ENCODE measurements at regions not wholly inside any gene's neighbourhood (a gene's known extent, or its start where the extent isn't known, plus 50 kb on each side); places are given as distances from the start of the nearest gene placed in this dataset.

DNA sequence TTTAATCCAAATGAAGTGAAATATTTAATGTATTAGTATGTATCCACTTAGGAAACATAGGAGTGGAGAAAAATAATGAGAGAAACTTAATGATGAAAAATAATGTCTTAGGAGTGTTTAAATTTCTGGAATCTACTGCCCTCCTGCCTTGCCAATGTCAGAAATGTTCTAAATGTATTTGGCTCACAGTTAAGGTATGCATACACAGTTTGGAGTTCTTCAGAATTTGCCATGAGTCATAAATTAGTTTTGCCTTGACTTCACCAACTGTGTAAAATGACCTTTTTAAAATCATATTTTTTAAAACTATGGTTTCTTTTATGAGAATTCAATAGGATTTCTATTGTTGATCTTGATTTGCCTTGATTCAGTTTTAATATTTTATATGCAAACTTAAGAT lies 191.7 kb upstream of the HSF2 start:
- Mint-ChIP-seq H3K27me3 (ENCODE audit: low read depth) (peaks cover 9% of the 10 kb centered on the region), H3K4me3 (ENCODE audit: unreplicated experiment) (no peak overlapping the region), H3K9me3 (ENCODE audit: low read depth) (peaks cover 15% of the 10 kb centered on the region), H3K36me3 (ENCODE audit: low read depth) (no peaks in the 10 kb centered on the region), H3K27ac (ENCODE audit: unreplicated experiment) (no peak overlapping the region), H3K4me1 (ENCODE audit: low read depth) (peaks cover 19% of the 10 kb centered on the region)
- TF ChIP-seq, protein P1, sequence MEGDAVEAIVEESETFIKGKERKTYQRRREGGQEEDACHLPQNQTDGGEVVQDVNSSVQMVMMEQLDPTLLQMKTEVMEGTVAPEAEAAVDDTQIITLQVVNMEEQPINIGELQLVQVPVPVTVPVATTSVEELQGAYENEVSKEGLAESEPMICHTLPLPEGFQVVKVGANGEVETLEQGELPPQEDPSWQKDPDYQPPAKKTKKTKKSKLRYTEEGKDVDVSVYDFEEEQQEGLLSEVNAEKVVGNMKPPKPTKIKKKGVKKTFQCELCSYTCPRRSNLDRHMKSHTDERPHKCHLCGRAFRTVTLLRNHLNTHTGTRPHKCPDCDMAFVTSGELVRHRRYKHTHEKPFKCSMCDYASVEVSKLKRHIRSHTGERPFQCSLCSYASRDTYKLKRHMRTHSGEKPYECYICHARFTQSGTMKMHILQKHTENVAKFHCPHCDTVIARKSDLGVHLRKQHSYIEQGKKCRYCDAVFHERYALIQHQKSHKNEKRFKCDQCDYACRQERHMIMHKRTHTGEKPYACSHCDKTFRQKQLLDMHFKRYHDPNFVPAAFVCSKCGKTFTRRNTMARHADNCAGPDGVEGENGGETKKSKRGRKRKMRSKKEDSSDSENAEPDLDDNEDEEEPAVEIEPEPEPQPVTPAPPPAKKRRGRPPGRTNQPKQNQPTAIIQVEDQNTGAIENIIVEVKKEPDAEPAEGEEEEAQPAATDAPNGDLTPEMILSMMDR (IDR thresholded peaks at IDR 0.05) = no peak
- DNase-seq (ENCODE audit: low spot score) = no peak

DNA sequence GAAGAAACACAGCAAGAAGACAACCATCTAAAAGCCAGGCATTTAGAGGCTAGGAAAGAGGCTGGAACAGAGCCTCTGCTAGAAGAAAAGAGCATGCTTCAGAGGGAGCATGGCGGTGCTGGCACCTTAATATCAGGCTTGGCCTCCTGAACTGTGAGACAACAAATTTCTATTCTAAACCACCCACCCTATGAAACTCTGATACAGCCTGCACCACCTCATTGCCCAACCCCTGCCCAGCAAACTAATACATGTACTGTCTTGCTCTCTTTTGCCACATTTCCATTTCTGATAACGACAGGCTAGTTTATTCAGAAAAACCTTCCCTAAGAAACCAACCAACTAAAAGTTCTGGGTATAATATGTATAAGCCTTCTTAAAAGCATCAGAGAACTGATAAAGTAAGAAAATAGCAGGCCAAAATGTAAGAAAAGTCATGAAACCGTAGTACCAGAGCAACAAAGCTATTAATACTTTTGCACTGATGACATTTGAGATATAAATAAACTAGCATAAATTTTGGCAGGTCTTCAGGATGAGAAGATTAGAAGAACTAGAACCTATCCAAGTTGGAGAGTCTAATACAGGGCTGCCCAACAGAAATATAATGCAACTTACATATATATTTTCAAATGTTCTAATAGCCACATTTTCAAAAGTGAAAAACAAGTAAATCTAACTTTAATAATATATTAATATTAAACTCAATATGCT lies 184.7 kb upstream of the HSF2 start:
- H3K27me3 Mint-ChIP-seq (ENCODE audit: low read depth) = peaks cover 16% of the 10 kb centered on the region
- TF ChIP-seq, protein P1 (IDR thresholded peaks at IDR 0.05) = no peak
- H3K4me1 Mint-ChIP-seq (ENCODE audit: low read depth) = peaks cover 16% of the 10 kb centered on the region
- no peak overlapping the region for H3K4me3 Mint-ChIP-seq (ENCODE audit: unreplicated experiment)
- H3K9me3 Mint-ChIP-seq (ENCODE audit: low read depth) = no peaks in the 10 kb centered on the region
- H3K36me3 Mint-ChIP-seq (ENCODE audit: low read depth) = no peaks in the 10 kb centered on the region
- DNase-seq (ENCODE audit: low spot score) = no peak
- H3K27ac Mint-ChIP-seq (ENCODE audit: unreplicated experiment) = no peak overlapping the region

DNA sequence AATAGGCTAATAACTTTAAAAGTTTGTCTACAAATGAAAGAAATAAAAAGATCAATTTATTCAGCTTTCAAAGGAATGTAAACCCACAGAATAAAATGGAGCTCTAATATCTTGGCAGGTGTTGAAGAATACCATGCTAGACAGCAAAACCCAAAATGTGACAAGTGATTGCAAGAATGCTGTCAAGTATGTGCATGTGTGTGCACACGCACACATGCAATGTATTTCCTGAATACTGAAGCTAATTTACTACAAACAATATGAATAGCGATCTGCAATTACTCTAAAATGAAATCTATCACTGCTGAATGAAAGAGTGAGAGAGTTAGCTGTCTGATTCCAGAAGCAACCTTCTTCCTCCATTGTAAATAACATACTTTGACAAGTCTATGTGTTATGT lies 179.2 kb upstream of the HSF2 start:
- no peaks in the 10 kb centered on the region for H3K9me3 Mint-ChIP-seq (ENCODE audit: low read depth)
- H3K4me3 Mint-ChIP-seq (ENCODE audit: unreplicated experiment) = no peak overlapping the region
- peaks cover 40% of the 10 kb centered on the region for H3K27me3 Mint-ChIP-seq (ENCODE audit: low read depth)
- no peak for DNase-seq (ENCODE audit: low spot score)
- peaks cover 7% of the 10 kb centered on the region for H3K4me1 Mint-ChIP-seq (ENCODE audit: low read depth)
- H3K27ac Mint-ChIP-seq (ENCODE audit: unreplicated experiment) = no peak overlapping the region
- TF ChIP-seq, protein P1 (IDR thresholded peaks at IDR 0.05) = no peak
- no peaks in the 10 kb centered on the region for H3K36me3 Mint-ChIP-seq (ENCODE audit: low read depth)

DNA sequence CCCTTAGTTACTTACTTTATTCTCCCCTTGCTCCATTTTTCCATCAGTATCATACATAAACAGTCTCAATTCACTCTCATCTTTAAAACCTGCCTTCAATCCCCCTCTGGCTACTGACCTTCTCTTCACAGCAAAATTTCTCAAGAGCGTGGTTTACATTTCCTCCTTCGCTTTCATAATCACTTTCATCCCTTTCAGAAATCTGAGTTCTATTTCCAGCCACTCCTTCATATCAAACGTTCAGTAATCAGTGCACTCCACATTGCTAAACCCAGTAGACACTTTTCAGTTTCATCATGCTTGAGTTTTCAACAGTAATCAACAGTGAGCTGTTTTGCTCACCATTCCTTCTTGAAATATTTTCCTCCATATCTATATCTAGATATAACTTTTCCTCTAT lies 176.7 kb upstream of the HSF2 start:
- no peak overlapping the region for H3K4me3 Mint-ChIP-seq (ENCODE audit: unreplicated experiment)
- no peaks in the 10 kb centered on the region for H3K4me1 Mint-ChIP-seq (ENCODE audit: low read depth)
- DNase-seq (ENCODE audit: low spot score) = no peak
- no peak overlapping the region for H3K27ac Mint-ChIP-seq (ENCODE audit: unreplicated experiment)
- H3K9me3 Mint-ChIP-seq (ENCODE audit: low read depth) = no peaks in the 10 kb centered on the region
- TF ChIP-seq, protein P1 (IDR thresholded peaks at IDR 0.05) = no peak
- no peaks in the 10 kb centered on the region for H3K36me3 Mint-ChIP-seq (ENCODE audit: low read depth)
- H3K27me3 Mint-ChIP-seq (ENCODE audit: low read depth) = peaks cover 41% of the 10 kb centered on the region

DNA sequence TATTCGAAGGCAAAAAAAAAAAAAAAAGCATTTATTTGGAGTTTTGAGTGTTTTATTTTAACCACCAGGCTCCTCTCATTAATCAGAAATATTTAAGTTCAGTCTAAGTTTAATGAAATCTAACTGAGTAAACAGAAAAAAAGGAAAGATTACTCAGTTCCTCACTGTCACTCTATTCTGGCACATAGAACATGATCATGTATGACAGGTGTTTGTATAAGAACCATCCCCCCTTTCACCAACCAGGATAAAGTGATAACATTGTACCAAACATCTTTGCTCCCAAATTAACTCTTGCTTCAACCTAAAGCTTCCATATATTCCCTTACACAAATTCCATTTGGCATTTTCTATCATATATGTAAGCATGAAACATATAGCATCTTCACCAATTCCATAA lies 176.2 kb upstream of the HSF2 start:
- Mint-ChIP-seq H3K4me3 (ENCODE audit: unreplicated experiment) (no peak overlapping the region), H3K36me3 (ENCODE audit: low read depth) (no peaks in the 10 kb centered on the region), H3K27ac (ENCODE audit: unreplicated experiment) (no peak overlapping the region), H3K27me3 (ENCODE audit: low read depth) (peaks cover 43% of the 10 kb centered on the region), H3K9me3 (ENCODE audit: low read depth) (no peaks in the 10 kb centered on the region), H3K4me1 (ENCODE audit: low read depth) (no peaks in the 10 kb centered on the region)
- no peak for DNase-seq (ENCODE audit: low spot score)
- TF ChIP-seq, protein P1 (IDR thresholded peaks at IDR 0.05) = no peak

Data from chondrocyte (in vitro differentiated cells).